ENCODE measurements at regions not wholly inside any gene's neighbourhood (a gene's known extent, or its start where the extent isn't known, plus 50 kb on each side); places are given as distances from the start of the nearest gene placed in this dataset.

GRCh38 chr12:4144676-4145075 lies 128.9 kb upstream of the CCND2 start:
- TF ChIP-seq FOXA1 (IDR thresholded peaks at IDR 0.05) (no peak), SP1 (IDR thresholded peaks at IDR 0.05) (no peak), NFRKB (IDR thresholded peaks at IDR 0.05) (no peak), BHLHE40 (IDR thresholded peaks at IDR 0.05; ENCODE audit: borderline replicate concordance) (no peak), LEF1 (IDR thresholded peaks at IDR 0.05; ENCODE audit: borderline replicate concordance) (no peak)

All from HEK293T (cell line).